HG03558 (cell line): ENCODE measurements at regions not wholly inside any gene's neighbourhood (a gene's known extent, or its start where the extent isn't known, plus 50 kb on each side); places are given as distances from the start of the nearest gene placed in this dataset.
"Not testable (repeated sequence)": the region's sequence is repeated elsewhere in the genome, so short reads cannot be mapped to it uniquely, and the experiment has no call there.

Source experiments
- ATAC-seq: cut with Tn5 transposase; IDR thresholded peaks from one replicate; pipeline ENCODE4 v1.9.1; 2021; ENCODE audit warnings: moderate number of reproducible peaks; ENCODE audit not compliant: unreplicated experiment; ENCODE audit errors: extremely low read depth

DNA sequence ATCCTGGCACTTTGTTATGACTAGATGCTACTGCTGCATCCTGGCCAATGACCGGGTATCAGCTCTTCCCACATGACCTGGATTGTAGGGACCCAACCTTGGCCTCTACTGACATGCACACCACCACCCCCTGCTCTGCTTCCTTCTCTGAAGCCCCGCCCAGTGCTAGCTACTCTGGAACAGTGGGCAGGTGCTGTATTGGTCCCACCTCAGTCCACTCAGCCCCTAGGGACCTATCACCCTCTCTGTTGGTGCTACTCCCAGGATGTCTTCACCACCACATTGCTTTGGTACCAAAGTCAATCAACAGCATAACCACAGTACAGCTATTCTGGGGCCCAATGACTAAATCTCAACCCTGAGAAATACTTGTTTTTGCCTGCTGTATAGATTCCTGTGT is 170.2 kb upstream of the PRICKLE2 start:
- ATAC-seq, result no peak

DNA sequence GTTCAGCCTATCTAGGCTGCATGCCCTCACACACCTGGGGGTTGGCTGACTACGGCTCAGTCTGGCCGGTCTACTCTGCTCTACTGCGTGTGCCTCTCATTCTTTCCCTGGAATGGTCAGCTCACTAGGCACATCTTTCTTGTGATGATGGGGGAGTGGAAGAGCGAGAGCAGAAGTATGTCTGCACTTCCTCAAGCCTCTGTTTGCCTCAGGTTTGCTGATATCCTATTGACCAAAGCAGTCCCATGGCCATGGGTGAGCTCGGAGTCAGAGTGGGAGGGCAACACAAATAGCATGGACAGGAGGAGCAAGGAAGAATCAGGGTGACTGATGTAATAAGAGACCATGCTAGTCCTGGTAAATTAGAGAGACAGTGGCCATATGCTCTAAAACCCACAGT is 167.9 kb upstream of the PRICKLE2 start:
- ATAC-seq, result no peak

DNA sequence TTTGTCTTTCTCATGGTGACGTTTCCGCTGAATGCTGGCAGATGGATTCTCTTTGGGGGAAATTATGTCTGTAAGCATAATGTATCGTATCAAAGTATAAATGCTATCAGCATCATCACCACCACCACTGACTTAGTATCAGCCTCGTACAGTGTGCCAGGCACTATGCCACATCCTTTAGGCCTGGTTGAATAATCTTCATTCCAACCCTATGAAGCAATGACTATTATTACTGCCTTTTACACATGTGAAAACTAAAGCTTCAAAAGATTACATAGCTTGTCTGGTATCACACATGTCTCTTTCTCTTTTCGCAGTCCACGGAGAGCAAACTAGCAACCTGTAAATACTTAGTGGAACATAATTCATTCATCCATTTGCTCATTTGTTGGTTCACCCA is 166.7 kb upstream of the PRICKLE2 start:
- ATAC-seq, result no peak

DNA sequence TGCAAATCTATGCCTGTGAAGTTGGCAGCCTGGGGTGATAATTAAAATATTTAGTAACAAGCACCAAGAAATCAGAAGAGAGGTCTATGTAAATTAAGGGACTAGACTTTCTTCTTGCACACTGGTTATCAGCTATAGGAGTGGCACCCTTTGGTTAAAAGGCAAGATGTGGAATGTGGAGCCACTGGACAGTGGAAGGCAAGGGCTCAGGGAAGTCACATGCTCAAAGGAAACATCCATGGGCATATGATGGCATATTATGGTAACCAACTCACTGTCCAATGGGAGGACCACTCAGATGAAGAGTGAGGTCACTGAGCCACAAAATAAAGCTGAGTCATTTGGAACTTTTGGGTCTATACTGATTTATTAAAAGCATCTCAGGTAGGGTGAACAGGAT is 165.6 kb upstream of the PRICKLE2 start:
- no peak for ATAC-seq

DNA sequence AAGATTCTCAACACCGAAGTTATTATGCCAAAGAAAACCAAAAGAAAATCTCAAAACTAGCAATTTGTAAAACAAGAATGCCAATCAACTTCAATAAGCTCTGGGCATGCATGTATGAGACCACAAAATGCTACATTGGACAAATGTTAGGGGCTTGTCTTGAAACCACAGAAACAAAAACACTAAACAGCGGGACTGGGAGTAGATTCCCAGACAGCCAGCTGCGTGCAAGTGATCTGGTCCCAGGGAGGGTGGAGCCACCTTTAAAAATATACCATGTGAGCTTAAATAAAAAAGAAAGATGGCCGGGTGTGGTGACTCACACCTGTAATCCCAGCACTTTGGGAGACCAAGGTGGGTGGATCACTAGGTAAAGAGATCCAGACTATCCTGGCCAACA is 163.6 kb upstream of the PRICKLE2 start:
- no peak for ATAC-seq

DNA sequence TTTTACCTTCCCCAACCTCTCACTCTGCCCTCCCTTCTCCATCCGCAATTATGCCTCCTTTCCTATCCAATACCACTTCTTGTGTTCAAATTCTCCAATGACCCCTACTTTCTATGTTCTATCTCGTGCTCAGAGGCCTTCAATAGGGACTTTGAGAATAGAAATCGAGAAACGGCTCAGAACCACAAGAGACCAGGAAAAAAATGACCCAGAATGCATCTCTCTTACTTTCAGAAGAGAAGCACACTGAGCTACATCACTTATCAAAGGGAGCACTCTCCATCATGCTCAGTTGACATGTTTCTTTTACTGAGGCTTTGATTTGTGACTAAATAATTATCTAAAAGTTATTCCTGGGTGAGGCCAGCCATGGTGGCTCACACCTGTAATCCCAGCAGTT is 162.4 kb upstream of the PRICKLE2 start:
- ATAC-seq, result no peak

DNA sequence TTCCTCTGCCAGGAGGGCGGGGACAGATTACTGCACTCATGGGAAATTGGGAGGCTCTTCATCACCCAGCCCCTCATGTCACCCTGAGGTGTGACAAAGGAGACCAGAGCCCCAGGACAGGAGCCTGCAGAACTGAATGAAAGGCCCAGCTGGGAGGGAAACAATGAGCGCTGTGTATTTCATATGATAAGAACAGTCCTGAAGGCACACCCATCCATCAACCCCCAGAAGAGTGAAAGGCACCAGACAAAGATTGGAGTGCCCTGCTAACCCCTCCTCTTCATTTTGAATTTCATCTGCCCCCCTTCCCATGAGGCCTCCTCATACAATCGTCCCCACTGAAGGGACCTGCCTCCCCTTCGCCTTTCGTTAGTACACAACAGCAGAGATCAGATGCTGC is 160.0 kb upstream of the PRICKLE2 start:
- no peak for ATAC-seq

DNA sequence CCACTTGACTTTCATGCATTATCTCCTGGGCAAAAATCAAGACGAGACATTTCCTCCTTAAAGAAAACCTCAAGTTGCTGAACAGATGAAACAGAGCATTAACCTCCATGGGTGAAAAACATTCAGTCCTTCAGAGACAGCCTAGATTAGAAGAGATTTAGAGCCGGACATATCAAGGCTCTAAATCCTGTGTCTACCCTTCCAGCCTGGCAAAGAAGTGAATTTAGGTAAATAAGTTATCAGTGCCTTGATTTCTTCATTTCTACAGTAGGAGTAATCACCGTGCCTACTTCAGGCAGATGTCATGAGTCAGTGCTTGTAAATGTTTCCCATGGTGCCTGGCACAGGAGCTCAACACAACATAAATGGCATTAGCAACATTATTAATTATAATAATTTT is 159.3 kb upstream of the PRICKLE2 start:
- ATAC-seq, result no peak

DNA sequence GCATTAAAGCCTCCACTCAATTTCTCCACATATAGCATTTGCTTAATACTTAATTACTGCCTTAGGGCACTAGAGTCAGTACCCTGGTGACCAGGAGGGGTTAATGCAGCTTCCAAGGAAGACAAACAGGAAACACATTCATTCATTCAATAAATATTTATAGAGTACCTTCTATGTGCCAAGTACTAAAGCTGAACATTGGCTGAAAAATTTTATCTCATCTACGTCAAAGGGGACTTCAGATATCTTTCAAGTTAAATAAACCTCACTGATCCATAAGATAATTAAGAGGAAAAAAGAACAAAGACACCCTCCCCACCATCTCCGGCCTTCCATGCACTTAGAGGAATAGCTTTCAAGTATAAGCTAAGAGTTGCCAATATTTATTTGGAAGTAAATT is 156.9 kb upstream of the PRICKLE2 start:
- ATAC-seq, result no peak

DNA sequence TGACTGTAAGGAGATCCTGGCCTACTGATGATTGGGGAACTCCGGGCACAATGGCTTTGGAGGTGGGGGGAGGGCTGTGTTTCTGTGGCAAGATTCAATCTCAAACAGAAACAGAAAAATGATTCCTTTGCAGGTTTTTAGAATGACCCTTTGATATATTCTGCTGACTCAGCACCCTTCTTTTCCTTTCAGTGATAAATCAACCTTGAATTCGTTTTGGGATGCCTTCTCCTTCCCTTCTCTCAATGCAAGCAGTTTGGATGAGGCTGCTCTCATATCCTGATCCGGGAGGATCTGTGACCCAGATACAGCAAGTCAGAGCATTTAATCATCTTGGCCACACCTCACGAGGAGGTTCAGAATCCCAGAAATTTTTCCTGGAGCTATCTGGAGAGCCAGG is 156.1 kb upstream of the PRICKLE2 start:
- ATAC-seq, result no peak

DNA sequence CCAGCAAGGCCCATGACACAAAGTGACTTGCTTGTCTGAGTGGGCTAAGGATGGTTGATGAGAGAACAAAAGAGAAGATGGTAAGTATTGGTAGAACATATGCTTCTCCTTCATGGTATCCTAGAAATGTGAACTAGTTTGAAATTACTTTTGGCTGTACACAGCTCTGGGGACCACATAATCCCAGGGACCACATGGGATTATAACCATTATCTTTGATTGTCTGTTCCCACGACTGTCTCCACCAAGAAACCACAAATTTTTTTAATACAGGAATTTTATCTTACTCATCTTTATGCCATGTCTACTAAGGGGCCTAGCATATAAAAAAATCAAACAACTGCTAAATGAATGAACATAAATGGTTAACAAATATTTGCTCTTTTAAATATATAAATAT is 155.3 kb upstream of the PRICKLE2 start:
- no peak for ATAC-seq

DNA sequence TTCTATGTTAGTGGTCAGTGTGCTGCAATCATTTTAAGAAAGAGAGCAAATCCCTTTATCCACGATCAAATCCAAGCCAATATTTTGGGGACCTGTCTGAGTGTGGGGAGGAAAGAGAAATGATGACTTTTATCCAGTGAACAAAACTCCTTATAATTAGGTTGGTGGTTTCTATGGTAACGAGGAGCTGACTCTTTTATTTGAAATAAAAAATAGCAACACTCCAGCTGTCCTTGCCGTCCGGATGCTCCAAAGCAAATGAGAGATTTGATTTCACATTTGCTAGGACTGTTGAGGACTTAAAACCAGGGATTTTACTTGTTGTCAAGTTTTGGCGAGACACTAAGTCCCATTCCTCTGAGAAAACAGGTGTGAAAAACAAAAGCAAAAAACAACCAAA is 154.0 kb upstream of the PRICKLE2 start:
- ATAC-seq, result no peak

DNA sequence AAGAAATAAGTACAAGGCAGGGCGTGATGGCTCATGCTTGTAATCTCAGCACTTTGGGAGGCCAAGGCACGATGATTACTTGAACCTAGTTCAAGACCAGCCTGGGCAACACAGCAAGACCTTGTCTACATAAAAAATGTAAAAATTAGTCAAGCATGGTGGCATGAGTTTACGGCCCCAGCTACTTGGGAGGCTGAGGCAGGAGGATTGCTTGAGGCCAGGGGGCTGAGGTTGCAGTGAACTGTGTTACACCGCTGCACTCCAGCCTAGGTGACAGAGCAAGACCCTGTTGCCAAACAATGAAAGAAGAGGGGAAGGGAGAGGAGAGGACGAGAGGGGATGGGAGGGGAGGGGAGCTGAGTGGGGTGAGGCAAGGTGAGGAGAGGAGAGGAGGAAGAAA is 152.7 kb upstream of the PRICKLE2 start:
- no peak for ATAC-seq

DNA sequence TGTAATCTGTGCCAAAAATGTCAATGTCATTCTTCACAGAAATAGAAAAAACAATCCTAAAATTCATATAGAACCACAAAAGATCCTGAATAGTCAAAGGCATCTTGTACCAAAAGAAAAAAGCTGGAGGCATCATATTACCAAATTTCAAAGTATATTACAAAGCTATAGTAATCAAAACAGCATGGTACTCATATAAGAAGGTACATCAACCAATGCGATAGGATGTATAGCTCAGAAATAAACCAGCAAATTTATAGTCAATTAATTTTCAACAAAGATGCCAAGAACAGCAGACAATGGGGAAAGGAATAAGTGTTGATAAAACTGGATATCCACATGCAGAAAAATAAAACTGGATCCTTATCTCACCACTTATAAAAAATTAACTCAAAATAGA is 150.5 kb upstream of the PRICKLE2 start:
- no peak for ATAC-seq

DNA sequence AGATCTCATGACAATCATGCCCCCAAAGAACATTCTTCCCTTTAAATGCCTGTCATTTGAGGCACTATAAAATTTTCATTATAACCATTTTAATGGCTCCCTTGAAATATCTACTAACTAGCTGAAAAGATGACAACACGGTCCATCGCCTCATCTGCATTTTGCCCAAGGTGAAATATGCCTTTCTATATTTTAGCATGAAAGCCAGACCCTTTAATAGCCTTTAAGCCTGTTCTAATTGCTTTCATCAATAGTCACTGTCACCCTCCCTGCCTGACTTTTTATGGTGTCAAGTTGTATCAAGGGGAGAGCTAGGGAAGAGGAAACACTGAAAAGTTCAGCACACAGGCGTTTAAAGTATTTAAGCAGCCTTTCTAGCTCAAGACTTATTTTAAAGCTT is 144.1 kb upstream of the PRICKLE2 start:
- ATAC-seq, result no peak

DNA sequence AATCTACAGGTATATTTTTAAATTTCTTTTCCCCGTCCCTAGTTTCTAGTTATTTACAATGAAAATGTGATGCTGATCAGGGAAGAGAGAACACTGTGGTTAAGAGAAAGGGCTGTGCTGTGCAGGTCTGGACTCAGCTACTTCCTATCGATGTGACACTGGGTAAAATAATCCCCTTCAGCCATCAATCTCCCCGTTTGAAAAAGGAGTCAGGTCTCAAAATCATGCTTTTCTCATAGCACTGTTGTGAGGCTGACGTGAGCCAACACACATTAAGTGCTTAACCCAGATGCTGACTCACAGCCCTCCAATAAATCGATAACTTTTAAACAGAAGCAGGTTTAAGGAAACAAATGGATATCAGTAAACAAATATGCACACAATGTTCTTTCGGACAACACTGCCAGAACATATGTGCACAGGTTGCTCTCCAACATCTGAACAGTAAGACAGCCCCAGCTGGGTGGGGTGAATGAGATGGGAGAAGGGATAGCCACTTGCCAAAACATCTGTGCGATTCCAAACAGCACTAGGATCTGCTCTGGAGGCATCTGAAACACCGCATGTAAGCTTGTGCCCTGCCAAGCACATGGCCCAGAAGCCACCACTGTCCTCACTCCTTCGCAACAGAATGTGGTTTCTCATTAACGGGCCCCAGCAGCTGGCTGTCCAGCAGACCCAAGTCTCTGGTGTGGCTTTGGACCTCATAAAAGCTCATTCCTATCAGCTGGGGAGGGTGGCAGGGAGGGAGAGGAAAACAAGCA is 143.2 kb upstream of the PRICKLE2 start:
- no peak for ATAC-seq

DNA sequence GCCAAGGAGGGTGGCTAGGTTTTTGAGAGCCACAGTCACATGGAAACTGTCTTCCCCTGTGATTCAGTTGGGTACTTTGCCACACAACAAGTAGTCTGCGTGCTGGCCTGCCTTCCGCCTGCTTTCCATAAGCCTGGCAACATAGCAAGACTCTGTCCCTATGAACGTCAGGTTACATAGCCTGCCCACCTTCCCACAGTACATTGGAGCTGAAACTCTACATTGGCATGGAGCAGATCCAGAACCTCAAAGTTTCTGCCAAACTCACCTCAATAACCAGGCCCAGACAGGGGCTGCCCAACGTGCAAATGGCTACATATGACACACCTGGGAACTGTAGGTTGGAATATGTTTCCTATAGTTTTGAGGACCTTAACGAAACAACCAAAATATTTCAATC is 140.6 kb upstream of the PRICKLE2 start:
- no peak for ATAC-seq

DNA sequence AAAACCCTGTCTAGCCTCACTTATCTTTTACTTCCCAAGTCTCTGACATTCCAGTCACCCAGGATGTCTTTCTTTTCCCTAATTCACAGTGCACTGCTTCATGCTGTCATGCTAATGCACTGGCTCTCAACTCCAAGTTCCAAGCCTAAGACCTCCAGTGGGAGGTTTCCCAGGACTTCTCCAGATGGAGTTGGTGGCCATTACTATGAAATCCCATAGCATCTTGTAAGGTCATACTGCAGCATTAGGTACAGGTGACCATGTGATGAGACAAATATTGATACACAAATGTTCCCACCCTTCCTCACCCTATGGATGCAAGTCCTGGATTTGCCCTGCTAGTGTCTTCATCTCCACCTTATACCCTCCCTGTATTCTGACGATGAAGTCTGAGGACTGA is 138.6 kb upstream of the PRICKLE2 start:
- ATAC-seq, result no peak

DNA sequence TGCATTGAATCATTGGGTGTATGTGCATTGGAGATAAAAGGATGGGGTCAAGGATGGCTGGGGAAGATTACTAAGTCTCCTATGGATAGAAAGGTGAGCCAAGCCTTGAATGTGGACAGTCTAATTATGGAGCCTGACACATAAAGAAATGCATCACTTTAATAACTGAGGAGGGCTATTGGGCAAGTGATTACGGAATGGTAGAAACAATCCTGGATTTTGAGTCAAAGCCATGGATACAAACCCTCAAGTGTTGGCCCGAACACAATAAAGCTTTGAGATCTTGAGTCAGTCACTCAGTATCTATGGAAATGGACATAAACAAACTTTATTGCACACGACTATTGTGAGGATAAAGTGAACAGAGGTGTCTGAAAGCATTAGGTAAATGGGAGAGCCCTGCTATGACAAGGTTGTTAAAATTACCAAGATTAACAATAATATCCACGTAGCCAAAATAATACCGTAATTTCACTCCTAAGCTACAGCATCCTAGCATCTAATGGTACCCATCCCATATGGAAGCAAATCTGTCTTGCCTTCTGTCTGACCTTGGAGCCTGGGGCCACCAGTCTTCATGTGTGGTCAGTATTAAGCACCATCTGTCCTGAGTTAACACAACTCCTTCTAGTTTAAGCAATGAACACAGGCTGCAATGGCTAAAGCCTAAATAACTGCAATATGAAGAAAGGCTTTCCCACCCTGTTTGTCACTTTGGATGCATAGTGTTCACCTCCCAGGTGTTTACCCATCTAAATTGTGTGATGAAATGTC is 136.9 kb upstream of the PRICKLE2 start:
- no peak for ATAC-seq

DNA sequence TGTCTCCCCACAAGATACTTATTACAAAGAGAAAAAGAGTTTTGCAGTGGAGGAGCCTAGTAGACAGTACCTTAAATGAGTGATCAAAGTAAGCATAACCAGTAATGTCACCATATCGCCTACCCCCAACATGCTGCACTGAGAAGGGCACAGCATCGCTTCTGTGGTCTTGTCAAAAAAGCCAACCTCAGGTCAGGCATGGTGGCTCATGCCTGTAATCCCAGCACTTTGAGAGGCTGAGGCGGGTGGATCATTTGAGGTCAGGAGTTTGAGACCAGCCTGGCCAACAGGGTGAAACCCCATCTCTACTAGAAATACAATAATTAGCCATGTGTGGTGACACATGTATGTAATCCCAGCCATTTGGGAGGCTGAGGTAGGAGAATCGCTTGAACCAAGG is 135.8 kb upstream of the PRICKLE2 start:
- ATAC-seq, result not testable (repeated sequence)

DNA sequence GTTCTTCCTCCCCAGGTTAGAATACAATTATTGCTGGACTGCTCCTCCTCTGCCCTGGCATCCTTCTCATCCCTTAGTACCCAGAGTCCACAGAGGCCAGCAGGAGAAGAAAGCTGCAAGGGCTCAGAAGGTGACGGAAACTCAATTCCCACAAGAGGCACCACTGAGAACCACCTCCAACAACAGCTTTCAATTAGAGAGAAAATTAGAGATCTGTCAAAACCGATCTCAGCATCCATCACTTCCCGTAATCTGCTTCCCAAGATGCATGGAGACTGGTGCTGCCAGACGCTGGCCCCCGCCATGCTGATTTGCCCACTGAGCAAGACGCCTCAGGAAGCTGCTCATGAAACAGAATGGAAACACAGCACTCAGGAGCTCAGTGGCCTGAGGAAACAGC is 135.0 kb upstream of the PRICKLE2 start:
- ATAC-seq, result no peak

DNA sequence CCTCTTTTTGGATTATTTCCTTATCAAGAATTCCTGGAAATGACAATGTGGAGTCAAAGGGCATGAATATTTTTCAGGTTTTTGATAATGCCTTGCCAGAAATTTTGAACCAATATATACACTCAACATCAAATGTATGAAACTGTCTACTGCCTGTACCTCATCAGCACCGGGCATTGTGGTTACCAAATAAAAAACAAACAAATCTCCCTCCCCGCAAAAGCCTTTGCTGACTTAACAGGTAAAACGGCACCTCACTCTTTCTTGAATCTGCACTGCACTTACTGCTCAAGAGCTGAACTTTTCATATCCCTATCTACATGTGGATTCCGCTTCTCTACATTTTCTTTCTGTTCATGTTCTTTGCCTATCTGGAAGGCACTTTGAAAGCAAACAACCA is 134.5 kb upstream of the PRICKLE2 start:
- ATAC-seq, result no peak
